H9 (cell line): ENCODE measurements at regions not wholly inside any gene's neighbourhood (a gene's known extent, or its start where the extent isn't known, plus 50 kb on each side); places are given as distances from the start of the nearest gene placed in this dataset.

ENCODE experiments used
- DNase-seq: peaks from one replicate; pipeline ENCODE4 v3.0.0-alpha.2; 2017
- H2AFZ ChIP-seq: one replicate; pipeline ENCODE4 v1.6.1; 2013; ENCODE audit warnings: mild to moderate bottlenecking, low read length, control low read depth, moderate library complexity
- H2AK5ac ChIP-seq: 2 replicates; pipeline ENCODE4 v1.6.1; 2013; ENCODE audit warnings: low read length, control low read depth, mixed read lengths; ENCODE audit not compliant: insufficient read length
- H2BK120ac ChIP-seq: one replicate; pipeline ENCODE4 v1.6.1; 2013; ENCODE audit warnings: low read depth, mild to moderate bottlenecking, low read length, control low read depth, inconsistent platforms; ENCODE audit not compliant: poor library complexity, severe bottlenecking
- H2BK12ac ChIP-seq: 2 replicates; pipeline ENCODE4 v1.6.1; 2013; ENCODE audit warnings: low read length, control low read depth, mixed read lengths, low read depth; ENCODE audit not compliant: insufficient read length
- H2BK15ac ChIP-seq: 2 replicates; pipeline ENCODE4 v1.6.1; 2013; ENCODE audit warnings: low read depth, low read length, control low read depth
- H2BK20ac ChIP-seq: one replicate; pipeline ENCODE4 v1.6.1; 2013; ENCODE audit warnings: low read depth, mild to moderate bottlenecking, low read length, control low read depth, inconsistent platforms; ENCODE audit not compliant: poor library complexity, severe bottlenecking
- H2BK5ac ChIP-seq: 2 replicates; pipeline ENCODE4 v1.6.1; 2013; ENCODE audit warnings: low read length, control low read depth, mixed read lengths; ENCODE audit not compliant: insufficient read length
- H3K14ac ChIP-seq: 2 replicates; pipeline ENCODE4 v1.6.1; 2013; ENCODE audit warnings: low read length, control low read depth; ENCODE audit not compliant: insufficient read depth
- H3K18ac ChIP-seq: 2 replicates; pipeline ENCODE4 v1.6.1; 2013; ENCODE audit warnings: low read depth, mild to moderate bottlenecking, mixed read lengths, low read length, control low read depth; ENCODE audit not compliant: insufficient read length
- H3K23ac ChIP-seq: 2 replicates; pipeline ENCODE4 v1.6.1; 2013; ENCODE audit warnings: low read length, control low read depth, mixed read lengths, low read depth; ENCODE audit not compliant: insufficient read length
- H3K23me2 ChIP-seq: 2 replicates; pipeline ENCODE4 v1.6.1; 2013; ENCODE audit warnings: low read depth, mild to moderate bottlenecking, mixed read lengths, low read length, control low read depth; ENCODE audit not compliant: insufficient read length, poor library complexity, severe bottlenecking
- H3K27ac ChIP-seq: 2 replicates; pipeline ENCODE4 v1.5.1; 2013; ENCODE audit warnings: low read length, control low read depth, mixed read lengths, low read depth; ENCODE audit not compliant: insufficient read length
- H3K27me3 ChIP-seq: 2 replicates; pipeline ENCODE4 v1.6.1; 2013; ENCODE audit warnings: low read length, control low read depth, inconsistent platforms; ENCODE audit not compliant: insufficient read depth
- H3K4ac ChIP-seq: 2 replicates; pipeline ENCODE4 v1.6.1; 2013; ENCODE audit warnings: low read depth, mild to moderate bottlenecking, control low read depth, inconsistent platforms, low read length, moderate library complexity
- H3K4me1 ChIP-seq: 2 replicates; pipeline ENCODE4 v1.6.1; 2013; ENCODE audit warnings: low read length, control low read depth, inconsistent platforms; ENCODE audit not compliant: insufficient read depth
- H3K4me2 ChIP-seq: 2 replicates; pipeline ENCODE4 v1.6.1; 2013; ENCODE audit warnings: low read length, control low read depth, mixed read lengths; ENCODE audit not compliant: insufficient read length, insufficient read depth
- H3K56ac ChIP-seq: 2 replicates; pipeline ENCODE4 v1.6.1; 2013; ENCODE audit warnings: low read depth, mild to moderate bottlenecking, mixed read lengths, low read length, control low read depth; ENCODE audit not compliant: insufficient read length
- H3K79me1 ChIP-seq: 2 replicates; pipeline ENCODE4 v1.6.1; 2013; ENCODE audit warnings: low read depth, mild to moderate bottlenecking, moderate library complexity, low read length, control low read depth, inconsistent platforms; ENCODE audit not compliant: insufficient read depth, poor library complexity, severe bottlenecking
- H3K79me2 ChIP-seq: 2 replicates; pipeline ENCODE4 v1.6.1; 2013; ENCODE audit warnings: low read length, control low read depth, inconsistent platforms; ENCODE audit not compliant: insufficient read depth
- H3K9ac ChIP-seq: 2 replicates; pipeline ENCODE4 v1.6.1; 2013; ENCODE audit warnings: low read length, control low read depth, mixed read lengths; ENCODE audit not compliant: insufficient read length; ENCODE audit errors: extremely low read depth
- H3K9me3 ChIP-seq: one replicate; pipeline ENCODE4 v1.6.1; 2013; ENCODE audit warnings: low read depth, low read length, inconsistent platforms; ENCODE audit not compliant: control insufficient read depth
- H3T11ph ChIP-seq: one replicate; pipeline ENCODE4 v1.6.1; 2013; ENCODE audit warnings: mild to moderate bottlenecking, low read length, control low read depth, inconsistent platforms
- H4K20me1 ChIP-seq: one replicate; pipeline ENCODE4 v1.6.1; 2013; ENCODE audit not compliant: control insufficient read depth, insufficient read length, insufficient read depth
- H4K5ac ChIP-seq: 2 replicates; pipeline ENCODE4 v1.6.1; 2013; ENCODE audit warnings: low read depth, mild to moderate bottlenecking, mixed read lengths, low read length, control low read depth; ENCODE audit not compliant: insufficient read length
- H4K8ac ChIP-seq: replicated peaks from 2 replicates; pipeline ENCODE4 v1.6.1; 2013; ENCODE audit warnings: low read length, control low read depth, mixed read lengths, low read depth; ENCODE audit not compliant: insufficient read length
- H4K91ac ChIP-seq: 2 replicates; pipeline ENCODE4 v1.6.1; 2013; ENCODE audit warnings: low read depth, mild to moderate bottlenecking, moderate library complexity, mixed read lengths, low read length, control low read depth; ENCODE audit not compliant: insufficient read length
- H3K27ac Mint-ChIP-seq, 3 experiments: 2 replicates in 2 of 3; 3 replicates in 1 of 3; pipeline ENCODE4 v1.8.0; 2020 to 2021; ENCODE audit warnings: mixed read lengths in 3 of 3, mild to moderate bottlenecking in 1 of 3, moderate library complexity in 1 of 3
- H3K27me3 Mint-ChIP-seq: 2 replicates; pipeline ENCODE4 v1.8.0; 2021; ENCODE audit warnings: low read depth, mild to moderate bottlenecking, moderate library complexity, mixed read lengths
- H3K36me3 Mint-ChIP-seq, 3 experiments: 2 replicates in 2 of 3; 3 replicates in 1 of 3; pipeline ENCODE4 v1.8.0; 2020 to 2021; ENCODE audit warnings: low read depth in 3 of 3, mixed read lengths in 3 of 3; ENCODE audit not compliant: insufficient read depth in 1 of 3
- H3K4me1 Mint-ChIP-seq, 2 experiments: 2 replicates each; pipeline ENCODE4 v1.8.0; 2020; ENCODE audit warnings: mixed read lengths in 2 of 2
- H3K4me3 Mint-ChIP-seq, 2 experiments: 2 replicates in 1 of 2; 3 replicates in 1 of 2; pipeline ENCODE4 v1.8.0; 2020 to 2021; ENCODE audit warnings: mild to moderate bottlenecking in 2 of 2, mixed read lengths in 2 of 2, moderate library complexity in 1 of 2
- H3K9me3 Mint-ChIP-seq, 2 experiments: 2 replicates in 1 of 2; 3 replicates in 1 of 2; pipeline ENCODE4 v1.8.0; 2020; ENCODE audit warnings: mild to moderate bottlenecking in 2 of 2, mixed read lengths in 2 of 2, moderate library complexity in 1 of 2
- CTCF ChIP-seq: fragments of 200-600 bp; sonication (generic); conservative IDR thresholded peaks from 3 replicates; pipeline ENCODE4 v1.8.0; 2021; ENCODE audit warnings: antibody characterized with exemption, mild to moderate bottlenecking
- WGBS: extraction: QIAGEN DNeasy Blood & Tissue Kit; methylation state at CpG from one replicate; pipeline ENCODE4 v1.1.7; 2013; ENCODE audit warnings: missing lambda C conversion rate, low lambda C conversion rate, mixed read lengths; ENCODE audit not compliant: insufficient read length; ENCODE audit errors: extremely low coverage; 5-methylcytosine and 5-hydroxymethylcytosine counted together

GRCh38 chr9:7676609-7677156 is 122.9 kb downstream of the DMAC1 start:
- Histone ChIP-seq H3K4me1 (no peaks in the 10 kb centered on the region), H3K14ac (no peak overlapping the region), H3K9me3 (no peaks in the 10 kb centered on the region), H3K23ac (no peak overlapping the region), H3K18ac (no peak overlapping the region), H2BK5ac (no peak overlapping the region), H3K27me3 (no peaks in the 10 kb centered on the region), H3K27ac (no peak overlapping the region), H3K4me2 (no peak overlapping the region), H3K79me1 (no peaks in the 10 kb centered on the region), H2BK120ac (no peak overlapping the region), H3K79me2 (no peaks in the 10 kb centered on the region), H2BK15ac (no peak overlapping the region), H3K23me2 (no peaks in the 10 kb centered on the region), H3K56ac (no peak overlapping the region), H2BK12ac (no peak overlapping the region), H4K8ac (no peak overlapping the region), H3K9ac (no peak overlapping the region), H2BK20ac (no peak overlapping the region), H4K5ac (no peak overlapping the region), H2AK5ac (no peak overlapping the region), H3T11ph (no peak overlapping the region), H3K4ac (no peak overlapping the region), H4K20me1 (no peaks in the 10 kb centered on the region), H2AFZ (no peak overlapping the region), H4K91ac (no peak overlapping the region)
- Mint-ChIP-seq H3K36me3 (no peaks in the 10 kb centered on the region), H3K4me1 (no peaks in the 10 kb centered on the region), H3K9me3 (no peaks in the 10 kb centered on the region), H3K27ac (no peak overlapping the region), H3K4me3 (no peak overlapping the region), H3K27me3 (peaks cover 2% of the 10 kb centered on the region)
- no peak for DNase-seq
- WGBS, result no CpG with 5 or more reads among the region's 4 CpGs
- no peak for TF ChIP-seq CTCF
